Neural progenitor cell (in vitro differentiated cells): ENCODE measurements at regions not wholly inside any gene's neighbourhood (a gene's known extent, or its start where the extent isn't known, plus 50 kb on each side); places are given as distances from the start of the nearest gene placed in this dataset.

ENCODE experiments used
- EZH2 ChIP-seq: fragments of 200-600 bp; sonication (generic); IDR thresholded peaks from 2 replicates; pipeline ENCODE4 v1.6.1; 2017; ENCODE audit warnings: antibody characterized with exemption, mild to moderate bottlenecking, moderate library complexity
- EZH2phosphoT487 ChIP-seq: fragments of 200-600 bp; sonication (generic); IDR thresholded peaks from 2 replicates; pipeline ENCODE4 v1.6.1; 2017; ENCODE audit warnings: antibody characterized with exemption
- TF ChIP-seq, protein P1 (sequence below): fragments of 200-600 bp; sonication (generic); IDR thresholded peaks from 2 replicates; pipeline ENCODE4 v1.5.1; 2017; ENCODE audit warnings: antibody characterized with exemption, mild to moderate bottlenecking

DNA sequence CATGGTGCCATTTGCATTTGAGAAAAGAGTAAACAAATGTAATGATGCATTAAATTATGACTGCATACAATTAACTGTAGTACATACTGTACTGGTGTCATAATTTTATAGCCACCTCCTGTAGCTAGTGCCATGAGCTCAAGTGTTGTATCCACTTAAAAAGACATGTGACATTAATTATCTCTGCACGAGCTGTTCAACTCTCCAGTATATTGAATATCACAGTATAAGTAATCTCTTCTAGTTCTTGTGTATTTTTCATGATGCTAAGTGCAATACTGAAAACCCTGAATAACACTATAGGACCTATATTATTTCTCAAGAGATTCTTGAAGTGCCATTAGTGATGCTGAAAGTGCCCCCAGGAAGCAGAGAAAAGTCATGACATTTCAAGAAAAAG lies 387.3 kb downstream of the PCDH17 start:
- TF ChIP-seq, protein P1, sequence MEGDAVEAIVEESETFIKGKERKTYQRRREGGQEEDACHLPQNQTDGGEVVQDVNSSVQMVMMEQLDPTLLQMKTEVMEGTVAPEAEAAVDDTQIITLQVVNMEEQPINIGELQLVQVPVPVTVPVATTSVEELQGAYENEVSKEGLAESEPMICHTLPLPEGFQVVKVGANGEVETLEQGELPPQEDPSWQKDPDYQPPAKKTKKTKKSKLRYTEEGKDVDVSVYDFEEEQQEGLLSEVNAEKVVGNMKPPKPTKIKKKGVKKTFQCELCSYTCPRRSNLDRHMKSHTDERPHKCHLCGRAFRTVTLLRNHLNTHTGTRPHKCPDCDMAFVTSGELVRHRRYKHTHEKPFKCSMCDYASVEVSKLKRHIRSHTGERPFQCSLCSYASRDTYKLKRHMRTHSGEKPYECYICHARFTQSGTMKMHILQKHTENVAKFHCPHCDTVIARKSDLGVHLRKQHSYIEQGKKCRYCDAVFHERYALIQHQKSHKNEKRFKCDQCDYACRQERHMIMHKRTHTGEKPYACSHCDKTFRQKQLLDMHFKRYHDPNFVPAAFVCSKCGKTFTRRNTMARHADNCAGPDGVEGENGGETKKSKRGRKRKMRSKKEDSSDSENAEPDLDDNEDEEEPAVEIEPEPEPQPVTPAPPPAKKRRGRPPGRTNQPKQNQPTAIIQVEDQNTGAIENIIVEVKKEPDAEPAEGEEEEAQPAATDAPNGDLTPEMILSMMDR = no peak
- TF ChIP-seq EZH2phosphoT487 (no peak), EZH2 (no peak)
